GM21825 (cell line): ENCODE measurements at regions not wholly inside any gene's neighbourhood (a gene's known extent, or its start where the extent isn't known, plus 50 kb on each side); places are given as distances from the start of the nearest gene placed in this dataset.

ENCODE experiments used
- ATAC-seq: cut with Tn5 transposase; IDR thresholded peaks from one replicate; pipeline ENCODE4 v1.9.1; 2021; ENCODE audit warnings: mild to moderate bottlenecking, moderate library complexity; ENCODE audit not compliant: unreplicated experiment

- no peak for ATAC-seq
Observed at GRCh38 chr2:43129676-43130547, 96.5 kb downstream of the ZFP36L2 start.

- ATAC-seq, result no peak
Observed at GRCh38 chr2:43128559-43128955, 97.8 kb downstream of the ZFP36L2 start.

- ATAC-seq, result no peak
Observed at GRCh38 chr2:43127941-43128558, 98.4 kb downstream of the ZFP36L2 start.

GRCh38 chr2:43127208-43127940 lies 99.0 kb downstream of the ZFP36L2 start:
- no peak for ATAC-seq

GRCh38 chr2:43126817-43127207 lies 99.6 kb downstream of the ZFP36L2 start:
- ATAC-seq, result no peak

GRCh38 chr2:43125090-43125998 lies 101.1 kb downstream of the ZFP36L2 start:
- no peak for ATAC-seq

- ATAC-seq, result no peak
Observed at GRCh38 chr2:43124687-43125057, 101.7 kb downstream of the ZFP36L2 start.

- ATAC-seq, result no peak
Observed at GRCh38 chr2:43123981-43124686, 102.3 kb downstream of the ZFP36L2 start.

- no peak for ATAC-seq
Observed at GRCh38 chr2:43123486-43123885, 102.9 kb downstream of the ZFP36L2 start.

GRCh38 chr2:43123028-43123427 lies 103.4 kb downstream of the ZFP36L2 start:
- no peak for ATAC-seq

- ATAC-seq, result no peak
Observed at GRCh38 chr2:43121580-43122314, 104.7 kb downstream of the ZFP36L2 start.

GRCh38 chr2:43119303-43119702 lies 107.1 kb downstream of the ZFP36L2 start:
- no peak for ATAC-seq

GRCh38 chr2:43117521-43118143 lies 108.8 kb downstream of the ZFP36L2 start:
- ATAC-seq, result no peak

- no peak for ATAC-seq
Observed at GRCh38 chr2:43116988-43117387, 109.4 kb downstream of the ZFP36L2 start.

- no peak for ATAC-seq
Observed at GRCh38 chr2:43115881-43116280, 110.5 kb downstream of the ZFP36L2 start.

GRCh38 chr2:43114210-43114609 lies 112.2 kb downstream of the ZFP36L2 start:
- no peak for ATAC-seq

GRCh38 chr2:43111788-43112554 lies 114.4 kb downstream of the ZFP36L2 start:
- no peak for ATAC-seq

- ATAC-seq, result no peak
Observed at GRCh38 chr2:43110442-43110871, 115.9 kb downstream of the ZFP36L2 start.
